ENCODE measurements at regions not wholly inside any gene's neighbourhood (a gene's known extent, or its start where the extent isn't known, plus 50 kb on each side); places are given as distances from the start of the nearest gene placed in this dataset.

GRCh38 chr22:27295605-27296004 lies 506.0 kb downstream of the MN1 start:
- Histone ChIP-seq H3K9me3 (ENCODE audit: insufficient read depth, low read depth, low read length) (no peaks in the 10 kb centered on the region), H3K9ac (ENCODE audit: low read length) (no peak overlapping the region), H3K27ac (ENCODE audit: low read depth, low read length) (no peak overlapping the region), H3K4me1 (ENCODE audit: insufficient read depth, low read length) (peaks cover 34% of the 10 kb centered on the region), H3K4me3 (ENCODE audit: insufficient read depth, low read depth, low read length) (no peak overlapping the region), H3K4me2 (ENCODE audit: low read length) (no peak overlapping the region), H3K79me2 (ENCODE audit: insufficient read depth, low read length) (no peaks in the 10 kb centered on the region), H3K27me3 (ENCODE audit: insufficient read depth, low read length) (no peaks in the 10 kb centered on the region), H2AFZ (ENCODE audit: low read depth, low read length) (no peak overlapping the region), H3K36me3 (ENCODE audit: insufficient read depth, low read length) (no peaks in the 10 kb centered on the region), H4K20me1 (ENCODE audit: insufficient read depth, low read length) (no peaks in the 10 kb centered on the region)
- Mint-ChIP-seq H3K36me3 (ENCODE audit: low read depth, unreplicated experiment) (no peaks in the 10 kb centered on the region), H3K27me3 (ENCODE audit: low read depth, unreplicated experiment) (no peaks in the 10 kb centered on the region), H3K9me3 (ENCODE audit: unreplicated experiment) (no peaks in the 10 kb centered on the region), H3K4me1 (ENCODE audit: low read depth, unreplicated experiment) (peaks cover 18% of the 10 kb centered on the region), H3K27ac (ENCODE audit: unreplicated experiment) (no peak overlapping the region), H3K4me3 (ENCODE audit: unreplicated experiment) (peak overlapping the region; percentile 12)
- FAIRE-seq (no peak), DNase-seq (ENCODE audit: low read depth) (no peak)
- TF ChIP-seq CTCF (IDR thresholded peaks at IDR 0.05; ENCODE audit: insufficient read depth, low read depth, low read length) (no peak), EZH2 (IDR thresholded peaks at IDR 0.05; ENCODE audit: insufficient read depth, low read length) (no peak)

GRCh38 chr22:27296091-27296675 lies 505.4 kb downstream of the MN1 start:
- no peak for FAIRE-seq
- no peaks in the 10 kb centered on the region for H3K27me3 Mint-ChIP-seq (ENCODE audit: low read depth, unreplicated experiment)

More at GRCh38 chr22:27296091-27296675, 505.4 kb downstream of the MN1 start:
- DNase-seq (ENCODE audit: low read depth), result no peak
- Histone ChIP-seq H3K4me1 (ENCODE audit: insufficient read depth, low read length) (peaks cover 30% of the 10 kb centered on the region), H3K4me3 (ENCODE audit: insufficient read depth, low read depth, low read length) (no peak overlapping the region), H3K4me2 (ENCODE audit: low read length) (no peak overlapping the region), H4K20me1 (ENCODE audit: insufficient read depth, low read length) (no peaks in the 10 kb centered on the region), H3K9me3 (ENCODE audit: insufficient read depth, low read depth, low read length) (no peaks in the 10 kb centered on the region), H3K27me3 (ENCODE audit: insufficient read depth, low read length) (no peaks in the 10 kb centered on the region), H3K36me3 (ENCODE audit: insufficient read depth, low read length) (no peaks in the 10 kb centered on the region), H3K79me2 (ENCODE audit: insufficient read depth, low read length) (no peaks in the 10 kb centered on the region), H3K9ac (ENCODE audit: low read length) (no peak overlapping the region), H2AFZ (ENCODE audit: low read depth, low read length) (no peak overlapping the region), H3K27ac (ENCODE audit: low read depth, low read length) (no peak overlapping the region)
- Mint-ChIP-seq H3K4me1 (ENCODE audit: low read depth, unreplicated experiment) (peaks cover 18% of the 10 kb centered on the region), H3K9me3 (ENCODE audit: unreplicated experiment) (no peaks in the 10 kb centered on the region), H3K27ac (ENCODE audit: unreplicated experiment) (no peak overlapping the region), H3K36me3 (ENCODE audit: low read depth, unreplicated experiment) (no peaks in the 10 kb centered on the region), H3K4me3 (ENCODE audit: unreplicated experiment) (no peak overlapping the region)
- TF ChIP-seq EZH2 (IDR thresholded peaks at IDR 0.05; ENCODE audit: insufficient read depth, low read length) (no peak), CTCF (IDR thresholded peaks at IDR 0.05; ENCODE audit: insufficient read depth, low read depth, low read length) (no peak)

Measured in astrocyte (in vitro differentiated cells and primary cell).